Stomach (tissue), 4 donors: ENCODE measurements at regions not wholly inside any gene's neighbourhood (a gene's known extent, or its start where the extent isn't known, plus 50 kb on each side); places are given as distances from the start of the nearest gene placed in this dataset.

Experiments
- CTCF ChIP-seq, 7 experiments: fragments of 450-650 bp in 4 of 7; fragments of 200-600 bp in 3 of 7; sonication (generic) in 3 of 7; IDR thresholded peaks; one replicate each; pipeline ENCODE4 v1.5.1; 2016 to 2019; ENCODE audit warnings: antibody characterized with exemption in 7 of 7, control low read depth in 2 of 7, mild to moderate bottlenecking in 1 of 7
- EP300 ChIP-seq: sonication (generic); formaldehyde crosslinking; IDR thresholded peaks from one replicate; pipeline ENCODE4 v1.6.1; 2017; ENCODE audit warnings: antibody characterized with exemption
- POLR2A ChIP-seq, 4 donors: fragments of 450-650 bp; IDR thresholded peaks; one replicate each; pipeline ENCODE4 v1.6.1; 2016; ENCODE audit warnings: antibody characterized with exemption in 4 of 4, control low read depth in 2 of 4, mild to moderate bottlenecking in 1 of 4, moderate library complexity in 1 of 4
- POLR2AphosphoS5 ChIP-seq, 3 donors: sonication (generic); formaldehyde crosslinking; IDR thresholded peaks; one replicate each; pipeline ENCODE4 v1.6.1; 2016; ENCODE audit warnings: antibody characterized with exemption in 3 of 3

- TF ChIP-seq CTCF (IDR thresholded peaks at IDR 0.05) (no peak), POLR2A (IDR thresholded peaks at IDR 0.05) (no peak), POLR2AphosphoS5 (IDR thresholded peaks at IDR 0.05) (no peak), EP300 (no peak)
Measured at GRCh38 chr15:69704229-69704628, 251.6 kb downstream of the RPLP1 start.
